ENCODE measurements at regions not wholly inside any gene's neighbourhood (a gene's known extent, or its start where the extent isn't known, plus 50 kb on each side); places are given as distances from the start of the nearest gene placed in this dataset.

GRCh38 chr12:32025906-32026305 lies 66.7 kb downstream of the RESF1 start:
- no peak overlapping the region for H3K4me2 ChIP-seq (ENCODE audit: low read depth, low read length, poor library complexity, severe bottlenecking)

GRCh38 chr12:32027684-32028365 lies 68.6 kb downstream of the RESF1 start:
- H3K9me2 ChIP-seq (replicated peaks; ENCODE audit: insufficient read depth, low read length): no peaks in the 10 kb centered on the region
- H3K4me1 ChIP-seq (ENCODE audit: low read length): peaks cover 9% of the 10 kb centered on the region
- DNase-seq: no peak
- H2AFZ ChIP-seq (ENCODE audit: low read length): no peak overlapping the region
- no peaks in the 10 kb centered on the region for H4K20me1 ChIP-seq (ENCODE audit: insufficient read depth, low read depth, low read length)
- no peaks in the 10 kb centered on the region for H3K9me3 ChIP-seq (ENCODE audit: low read length)
- H3K9ac ChIP-seq (ENCODE audit: low read length): no peak overlapping the region
- H3K79me2 ChIP-seq (ENCODE audit: low read length): no peaks in the 10 kb centered on the region
- H3K36me3 ChIP-seq (ENCODE audit: insufficient read depth, low read length): no peaks in the 10 kb centered on the region
- H3K27ac ChIP-seq (ENCODE audit: low read length): no peak overlapping the region
- H3K4me2 ChIP-seq (ENCODE audit: low read depth, low read length, poor library complexity, severe bottlenecking): no peak overlapping the region
- H3K4me3 ChIP-seq (ENCODE audit: low read length): no peak overlapping the region
- H3K27me3 ChIP-seq (ENCODE audit: low read length): no peaks in the 10 kb centered on the region

More at GRCh38 chr12:32025906-32026305, 66.7 kb downstream of the RESF1 start:
- peaks cover 4% of the 10 kb centered on the region for H3K4me1 ChIP-seq (ENCODE audit: low read length)
- no peaks in the 10 kb centered on the region for H3K9me3 ChIP-seq (ENCODE audit: low read length)
- H3K9me2 ChIP-seq (replicated peaks; ENCODE audit: insufficient read depth, low read length): no peaks in the 10 kb centered on the region
- no peaks in the 10 kb centered on the region for H3K79me2 ChIP-seq (ENCODE audit: low read length)
- H4K20me1 ChIP-seq (ENCODE audit: insufficient read depth, low read depth, low read length): no peaks in the 10 kb centered on the region
- H2AFZ ChIP-seq (ENCODE audit: low read length): no peak overlapping the region
- H3K36me3 ChIP-seq (ENCODE audit: insufficient read depth, low read length): no peaks in the 10 kb centered on the region
- DNase-seq: no peak
- no peaks in the 10 kb centered on the region for H3K27me3 ChIP-seq (ENCODE audit: low read length)
- H3K4me3 ChIP-seq (ENCODE audit: low read length): no peak overlapping the region
- H3K27ac ChIP-seq (ENCODE audit: low read length): no peak overlapping the region
- no peak overlapping the region for H3K9ac ChIP-seq (ENCODE audit: low read length)

- H3K4me1 ChIP-seq (ENCODE audit: low read length): peaks cover 9% of the 10 kb centered on the region
- H4K20me1 ChIP-seq (ENCODE audit: insufficient read depth, low read depth, low read length): no peaks in the 10 kb centered on the region
- H3K27me3 ChIP-seq (ENCODE audit: low read length): no peaks in the 10 kb centered on the region
- no peaks in the 10 kb centered on the region for H3K9me2 ChIP-seq (replicated peaks; ENCODE audit: insufficient read depth, low read length)
- H3K27ac ChIP-seq (ENCODE audit: low read length): no peak overlapping the region
- no peak overlapping the region for H3K4me3 ChIP-seq (ENCODE audit: low read length)
- no peak for DNase-seq
- no peaks in the 10 kb centered on the region for H3K9me3 ChIP-seq (ENCODE audit: low read length)
- no peaks in the 10 kb centered on the region for H3K79me2 ChIP-seq (ENCODE audit: low read length)
- no peaks in the 10 kb centered on the region for H3K36me3 ChIP-seq (ENCODE audit: insufficient read depth, low read length)
- H3K4me2 ChIP-seq (ENCODE audit: low read depth, low read length, poor library complexity, severe bottlenecking): no peak overlapping the region
- no peak overlapping the region for H3K9ac ChIP-seq (ENCODE audit: low read length)
- H2AFZ ChIP-seq (ENCODE audit: low read length): no peak overlapping the region
Measured at GRCh38 chr12:32030151-32030550, 70.9 kb downstream of the RESF1 start.

GRCh38 chr12:32030676-32031075 lies 71.5 kb downstream of the RESF1 start:
- Histone ChIP-seq H4K20me1 (ENCODE audit: insufficient read depth, low read depth, low read length) (no peaks in the 10 kb centered on the region), H3K4me2 (ENCODE audit: low read depth, low read length, poor library complexity, severe bottlenecking) (peak overlapping the region; percentile 24), H3K9me2 (replicated peaks; ENCODE audit: insufficient read depth, low read length) (no peaks in the 10 kb centered on the region), H3K27ac (ENCODE audit: low read length) (no peak overlapping the region), H3K9me3 (ENCODE audit: low read length) (no peaks in the 10 kb centered on the region), H3K4me3 (ENCODE audit: low read length) (no peak overlapping the region), H3K79me2 (ENCODE audit: low read length) (no peaks in the 10 kb centered on the region), H3K4me1 (ENCODE audit: low read length) (peaks cover 9% of the 10 kb centered on the region), H3K36me3 (ENCODE audit: insufficient read depth, low read length) (no peaks in the 10 kb centered on the region), H3K9ac (ENCODE audit: low read length) (no peak overlapping the region), H3K27me3 (ENCODE audit: low read length) (no peaks in the 10 kb centered on the region), H2AFZ (ENCODE audit: low read length) (no peak overlapping the region)
- DNase-seq: no peak

- H3K4me3 ChIP-seq (ENCODE audit: low read length): no peak overlapping the region
- no peak for DNase-seq
- no peak overlapping the region for H2AFZ ChIP-seq (ENCODE audit: low read length)
- no peaks in the 10 kb centered on the region for H4K20me1 ChIP-seq (ENCODE audit: insufficient read depth, low read depth, low read length)
- H3K79me2 ChIP-seq (ENCODE audit: low read length): no peaks in the 10 kb centered on the region
- no peaks in the 10 kb centered on the region for H3K9me2 ChIP-seq (replicated peaks; ENCODE audit: insufficient read depth, low read length)
- no peak overlapping the region for H3K9ac ChIP-seq (ENCODE audit: low read length)
- no peaks in the 10 kb centered on the region for H3K27me3 ChIP-seq (ENCODE audit: low read length)
- no peak overlapping the region for H3K27ac ChIP-seq (ENCODE audit: low read length)
- peaks cover 9% of the 10 kb centered on the region for H3K4me1 ChIP-seq (ENCODE audit: low read length)
- H3K4me2 ChIP-seq (ENCODE audit: low read depth, low read length, poor library complexity, severe bottlenecking): peak overlapping the region; percentile 24
- no peaks in the 10 kb centered on the region for H3K36me3 ChIP-seq (ENCODE audit: insufficient read depth, low read length)
- no peaks in the 10 kb centered on the region for H3K9me3 ChIP-seq (ENCODE audit: low read length)
Measured at GRCh38 chr12:32031109-32031508, 71.9 kb downstream of the RESF1 start.

GRCh38 chr12:32032205-32032810 lies 73.1 kb downstream of the RESF1 start:
- Histone ChIP-seq H3K9me2 (replicated peaks; ENCODE audit: insufficient read depth, low read length) (no peaks in the 10 kb centered on the region), H3K79me2 (ENCODE audit: low read length) (no peaks in the 10 kb centered on the region), H3K9me3 (ENCODE audit: low read length) (no peaks in the 10 kb centered on the region), H3K4me2 (ENCODE audit: low read depth, low read length, poor library complexity, severe bottlenecking) (no peak overlapping the region), H3K9ac (ENCODE audit: low read length) (no peak overlapping the region), H4K20me1 (ENCODE audit: insufficient read depth, low read depth, low read length) (no peaks in the 10 kb centered on the region), H3K27ac (ENCODE audit: low read length) (no peak overlapping the region), H3K36me3 (ENCODE audit: insufficient read depth, low read length) (no peaks in the 10 kb centered on the region), H3K27me3 (ENCODE audit: low read length) (no peaks in the 10 kb centered on the region), H3K4me3 (ENCODE audit: low read length) (no peak overlapping the region), H3K4me1 (ENCODE audit: low read length) (peaks cover 9% of the 10 kb centered on the region), H2AFZ (ENCODE audit: low read length) (no peak overlapping the region)
- DNase-seq: no peak

GRCh38 chr12:32033406-32033805 lies 73.2 kb upstream of the BICD1 start:
- Histone ChIP-seq H3K9me2 (replicated peaks; ENCODE audit: insufficient read depth, low read length) (no peaks in the 10 kb centered on the region), H3K79me2 (ENCODE audit: low read length) (no peaks in the 10 kb centered on the region), H3K36me3 (ENCODE audit: insufficient read depth, low read length) (no peaks in the 10 kb centered on the region), H3K4me2 (ENCODE audit: low read depth, low read length, poor library complexity, severe bottlenecking) (no peak overlapping the region), H3K27ac (ENCODE audit: low read length) (no peak overlapping the region), H4K20me1 (ENCODE audit: insufficient read depth, low read depth, low read length) (no peaks in the 10 kb centered on the region), H3K27me3 (ENCODE audit: low read length) (no peaks in the 10 kb centered on the region), H3K4me3 (ENCODE audit: low read length) (no peak overlapping the region), H3K4me1 (ENCODE audit: low read length) (peaks cover 9% of the 10 kb centered on the region), H3K9ac (ENCODE audit: low read length) (no peak overlapping the region), H3K9me3 (ENCODE audit: low read length) (no peaks in the 10 kb centered on the region), H2AFZ (ENCODE audit: low read length) (no peak overlapping the region)
- DNase-seq: no peak

GRCh38 chr12:32034045-32034444 lies 72.6 kb upstream of the BICD1 start:
- H2AFZ ChIP-seq (ENCODE audit: low read length): no peak overlapping the region
- no peaks in the 10 kb centered on the region for H3K79me2 ChIP-seq (ENCODE audit: low read length)
- no peak overlapping the region for H3K4me3 ChIP-seq (ENCODE audit: low read length)
- peaks cover 9% of the 10 kb centered on the region for H3K4me1 ChIP-seq (ENCODE audit: low read length)
- H3K9me3 ChIP-seq (ENCODE audit: low read length): no peaks in the 10 kb centered on the region
- H3K36me3 ChIP-seq (ENCODE audit: insufficient read depth, low read length): no peaks in the 10 kb centered on the region
- DNase-seq: no peak
- H3K27ac ChIP-seq (ENCODE audit: low read length): no peak overlapping the region
- no peaks in the 10 kb centered on the region for H3K27me3 ChIP-seq (ENCODE audit: low read length)
- no peaks in the 10 kb centered on the region for H3K9me2 ChIP-seq (replicated peaks; ENCODE audit: insufficient read depth, low read length)
- H3K4me2 ChIP-seq (ENCODE audit: low read depth, low read length, poor library complexity, severe bottlenecking): no peak overlapping the region
- no peak overlapping the region for H3K9ac ChIP-seq (ENCODE audit: low read length)
- no peaks in the 10 kb centered on the region for H4K20me1 ChIP-seq (ENCODE audit: insufficient read depth, low read depth, low read length)
